ENCODE measurements at regions not wholly inside any gene's neighbourhood (a gene's known extent, or its start where the extent isn't known, plus 50 kb on each side); places are given as distances from the start of the nearest gene placed in this dataset.

DNA sequence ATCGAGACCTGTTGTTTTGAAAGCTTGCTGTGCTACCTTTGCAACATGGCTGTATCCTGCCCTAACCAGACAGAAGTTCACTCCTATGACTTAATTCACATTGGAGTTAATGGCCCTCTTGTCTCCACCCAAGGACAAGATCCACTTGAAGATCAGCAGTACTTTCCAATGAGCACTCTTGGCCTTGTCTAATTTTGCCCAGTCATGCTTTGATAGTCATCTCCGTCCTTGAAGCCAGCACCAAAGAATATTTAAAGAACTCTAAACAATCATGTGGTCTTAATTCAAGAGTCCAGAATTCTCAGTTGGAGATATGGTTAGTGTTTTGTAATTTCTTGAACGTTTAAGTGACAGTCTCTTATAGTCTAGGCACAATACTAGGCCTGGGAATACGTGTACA lies 775.6 kb upstream of the EEF2KMT start:
- H3K79me2 ChIP-seq (ENCODE audit: control insufficient read depth, insufficient read depth, low read length): no peaks in the 10 kb centered on the region
- H3K9ac ChIP-seq (ENCODE audit: insufficient read depth, low read length): no peak overlapping the region
- H3K4me1 ChIP-seq (ENCODE audit: control insufficient read depth, extremely low read depth, insufficient read depth, low read length): no peaks in the 10 kb centered on the region
- DNase-seq (ENCODE audit: low read depth in 2 of 2): no peak
- TF ChIP-seq EZH2 (IDR thresholded peaks at IDR 0.05; ENCODE audit: low read length, missing control alignments) (no peak), CTCF (conservative IDR thresholded peaks at IDR 0.05 in 1 of 2, IDR thresholded peaks at IDR 0.05 in 1 of 2; ENCODE audit: low read depth in 1 of 2, low read length in 2 of 2) (no peak)
- H4K20me1 ChIP-seq (ENCODE audit: control insufficient read depth, extremely low read depth, insufficient read depth, low read length): no peaks in the 10 kb centered on the region
- no peak overlapping the region for H3K4me2 ChIP-seq (ENCODE audit: extremely low read depth, insufficient read depth, low read length)
- H3K27me3 ChIP-seq (ENCODE audit: control insufficient read depth, insufficient read depth, low read length): no peaks in the 10 kb centered on the region
- no peaks in the 10 kb centered on the region for H3K36me3 ChIP-seq (ENCODE audit: control insufficient read depth, insufficient read depth, low read length)
- H3K9me3 ChIP-seq (ENCODE audit: control insufficient read depth, insufficient read depth, low read depth, low read length): no peaks in the 10 kb centered on the region
- H2AFZ ChIP-seq (ENCODE audit: low read length): no peak overlapping the region
- H3K4me3 ChIP-seq (replicated peaks in 1 of 4; ENCODE audit: control extremely low read depth in 1 of 4, insufficient read depth in 1 of 4, low read depth in 3 of 4, low read length in 4 of 4): no peak overlapping the region
- no peak overlapping the region for H3K27ac ChIP-seq (ENCODE audit: insufficient read depth, low read length)

DNA sequence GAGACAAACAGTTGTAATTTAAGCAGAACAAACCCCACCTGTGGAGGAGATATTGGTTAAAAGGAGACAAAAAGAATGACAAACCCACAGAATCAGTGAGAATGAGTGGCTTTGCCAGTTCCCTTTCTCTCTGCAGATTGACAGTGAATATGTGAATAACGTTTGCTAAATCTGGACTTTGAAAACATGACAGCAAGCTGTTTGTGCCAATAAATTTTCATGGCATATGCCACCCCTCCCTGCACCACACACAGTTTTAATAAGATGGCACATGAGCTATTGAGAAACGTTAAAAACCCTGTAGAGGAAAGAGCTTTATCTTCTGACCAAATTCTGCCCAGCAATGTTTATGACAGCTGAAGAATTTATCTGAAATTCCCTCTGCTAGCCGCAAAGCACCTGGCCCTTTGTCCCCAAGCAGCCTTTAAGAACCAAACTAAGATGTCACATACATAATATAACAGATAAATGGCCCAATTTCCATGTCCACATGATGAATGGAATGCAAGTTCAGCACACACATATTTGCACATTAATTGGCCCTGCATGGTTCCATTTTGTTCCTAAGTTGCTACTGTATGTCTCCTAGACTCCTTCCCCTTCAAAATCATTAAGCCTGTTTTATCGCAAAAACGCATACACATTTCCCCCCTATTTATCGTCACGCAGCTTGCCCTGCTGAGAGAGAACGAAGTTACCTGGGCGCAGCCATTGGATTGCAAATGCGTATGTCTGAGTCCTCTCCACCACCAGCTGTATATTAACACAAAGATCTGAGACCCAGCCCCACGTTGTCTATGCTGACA lies 773.5 kb upstream of the EEF2KMT start:
- Histone ChIP-seq H3K36me3 (ENCODE audit: control insufficient read depth, insufficient read depth, low read length) (no peaks in the 10 kb centered on the region), H3K4me3 (replicated peaks in 1 of 4; ENCODE audit: control extremely low read depth in 1 of 4, insufficient read depth in 1 of 4, low read depth in 3 of 4, low read length in 4 of 4) (no peak overlapping the region), H3K9ac (ENCODE audit: insufficient read depth, low read length) (no peak overlapping the region), H3K79me2 (ENCODE audit: control insufficient read depth, insufficient read depth, low read length) (no peaks in the 10 kb centered on the region), H3K4me2 (ENCODE audit: extremely low read depth, insufficient read depth, low read length) (no peak overlapping the region), H3K27me3 (ENCODE audit: control insufficient read depth, insufficient read depth, low read length) (no peaks in the 10 kb centered on the region), H2AFZ (ENCODE audit: low read length) (no peak overlapping the region), H3K9me3 (ENCODE audit: control insufficient read depth, insufficient read depth, low read depth, low read length) (no peaks in the 10 kb centered on the region), H3K4me1 (ENCODE audit: control insufficient read depth, extremely low read depth, insufficient read depth, low read length) (no peaks in the 10 kb centered on the region), H4K20me1 (ENCODE audit: control insufficient read depth, extremely low read depth, insufficient read depth, low read length) (no peaks in the 10 kb centered on the region), H3K27ac (ENCODE audit: insufficient read depth, low read length) (no peak overlapping the region)
- no peak for DNase-seq (ENCODE audit: low read depth in 2 of 2)
- TF ChIP-seq EZH2 (IDR thresholded peaks at IDR 0.05; ENCODE audit: low read length, missing control alignments) (no peak), CTCF (conservative IDR thresholded peaks at IDR 0.05 in 1 of 2, IDR thresholded peaks at IDR 0.05 in 1 of 2; ENCODE audit: low read depth in 1 of 2, low read length in 2 of 2) (no peak)

- H3K9me3 ChIP-seq (ENCODE audit: control insufficient read depth, insufficient read depth, low read depth, low read length): no peaks in the 10 kb centered on the region
- H3K9ac ChIP-seq (ENCODE audit: insufficient read depth, low read length): no peak overlapping the region
- H4K20me1 ChIP-seq (ENCODE audit: control insufficient read depth, extremely low read depth, insufficient read depth, low read length): no peaks in the 10 kb centered on the region
- DNase-seq (ENCODE audit: low read depth in 2 of 2): no peak
- no peak for TF ChIP-seq EZH2 (IDR thresholded peaks at IDR 0.05; ENCODE audit: low read length, missing control alignments)
- TF ChIP-seq CTCF (conservative IDR thresholded peaks at IDR 0.05 in 1 of 2, IDR thresholded peaks at IDR 0.05 in 1 of 2; ENCODE audit: low read depth in 1 of 2, low read length in 2 of 2): no peak
- no peaks in the 10 kb centered on the region for H3K27me3 ChIP-seq (ENCODE audit: control insufficient read depth, insufficient read depth, low read length)
- no peaks in the 10 kb centered on the region for H3K4me1 ChIP-seq (ENCODE audit: control insufficient read depth, extremely low read depth, insufficient read depth, low read length)
- H3K4me2 ChIP-seq (ENCODE audit: extremely low read depth, insufficient read depth, low read length): no peak overlapping the region
- no peaks in the 10 kb centered on the region for H3K79me2 ChIP-seq (ENCODE audit: control insufficient read depth, insufficient read depth, low read length)
- no peak overlapping the region for H3K27ac ChIP-seq (ENCODE audit: insufficient read depth, low read length)
- no peak overlapping the region for H3K4me3 ChIP-seq (replicated peaks in 1 of 4; ENCODE audit: control extremely low read depth in 1 of 4, insufficient read depth in 1 of 4, low read depth in 3 of 4, low read length in 4 of 4)
- no peaks in the 10 kb centered on the region for H3K36me3 ChIP-seq (ENCODE audit: control insufficient read depth, insufficient read depth, low read length)
- H2AFZ ChIP-seq (ENCODE audit: low read length): no peak overlapping the region
These were observed 769.7 kb upstream of the EEF2KMT start for GRCh38 chr16:5867250-5867649.

All from fibroblast of lung (primary cell).